Activated CD4-positive, CD25-positive, alpha-beta regulatory T cell treated with anti-CD3 and anti-CD28 coated beads, Interleukin-2, amount 50 U/mL, for 24 hours (primary cell): ENCODE measurements at regions not wholly inside any gene's neighbourhood (a gene's known extent, or its start where the extent isn't known, plus 50 kb on each side); places are given as distances from the start of the nearest gene placed in this dataset.

Source experiments
- ATAC-seq, 2 donors: fragments of 150-1000 bp; cut with Tn5 transposase; one replicate each; pipeline ENCODE4 v1.10.0; 2021; ENCODE audit warnings: mild to moderate bottlenecking in 1 of 2, moderate library complexity in 1 of 2

DNA sequence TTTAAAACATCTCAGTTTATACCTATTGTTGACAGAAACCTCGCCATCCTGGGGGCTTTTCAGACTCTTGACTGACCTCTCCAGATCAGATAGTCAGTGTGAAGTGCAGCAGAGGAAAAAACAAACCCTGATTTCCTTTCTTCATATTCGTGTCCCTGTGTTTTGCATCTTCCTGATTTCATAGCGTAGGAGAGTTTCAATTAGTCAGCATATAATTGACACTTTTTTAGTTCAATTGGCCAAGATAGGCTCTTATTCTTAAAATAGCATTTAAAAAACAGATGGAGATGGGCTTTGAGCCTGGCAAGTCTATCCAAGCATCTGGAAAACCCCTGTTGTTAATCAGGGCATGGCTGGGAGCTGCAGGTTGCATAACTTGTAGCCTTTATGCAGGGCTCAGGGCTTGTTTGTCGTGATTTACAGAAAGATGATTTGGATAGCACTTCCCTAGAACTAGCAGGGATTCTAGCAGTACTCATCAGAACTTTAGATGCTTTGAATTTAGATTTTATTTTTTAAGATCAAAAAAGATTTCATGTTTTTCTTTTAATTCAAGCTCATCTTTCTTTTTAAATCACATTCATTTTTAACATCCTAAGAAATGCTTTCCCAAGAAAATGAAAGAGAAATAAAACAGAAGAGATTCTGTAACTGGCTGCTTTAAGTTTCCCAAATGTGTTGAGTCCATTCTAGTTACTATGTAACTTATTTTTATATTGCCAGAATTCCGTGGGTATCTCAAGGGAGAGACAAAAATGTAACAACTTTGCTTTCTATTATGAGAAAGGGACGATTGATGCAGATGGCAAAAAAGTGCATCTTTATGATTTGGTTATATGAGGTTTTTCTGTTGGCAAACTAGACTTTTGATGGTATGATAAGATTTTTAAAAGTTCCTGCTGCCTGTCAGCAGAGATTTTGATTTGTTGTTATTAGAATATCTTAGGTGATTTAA is 270.8 kb upstream of the FZD8 start:
- ATAC-seq = no peak

- ATAC-seq = no peak
Measured at GRCh38 chr10:35911954-35912353, 269.9 kb upstream of the FZD8 start.

- no peak for ATAC-seq
Measured at GRCh38 chr10:35911233-35911632, 269.1 kb upstream of the FZD8 start.

GRCh38 chr10:35910234-35910633 is 268.1 kb upstream of the FZD8 start:
- ATAC-seq = no peak

GRCh38 chr10:35909121-35909720 is 267.1 kb upstream of the FZD8 start:
- no peak for ATAC-seq

- ATAC-seq = no peak
Measured at GRCh38 chr10:35908451-35908850, 266.4 kb upstream of the FZD8 start.

DNA sequence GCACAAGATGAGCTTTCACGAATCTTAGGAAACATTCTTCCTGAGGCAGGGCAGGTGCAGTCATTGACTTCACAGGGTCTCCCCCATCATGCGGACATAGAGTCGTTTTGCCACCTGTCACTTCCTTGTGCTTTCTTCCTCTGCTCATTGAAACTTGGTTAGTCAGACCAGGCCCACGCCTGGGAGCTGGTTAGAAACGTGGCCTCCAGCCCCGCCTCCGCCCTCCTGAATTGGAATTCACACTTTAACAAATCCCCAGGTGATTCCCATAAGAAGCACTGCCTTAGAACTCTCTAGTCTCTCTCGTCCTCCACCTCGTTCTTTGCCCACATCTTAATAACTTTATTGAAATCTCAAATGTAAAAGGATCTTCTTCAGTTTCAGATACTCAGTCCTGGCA is 265.5 kb upstream of the FZD8 start:
- ATAC-seq = no peak

GRCh38 chr10:35906155-35906554 is 264.1 kb upstream of the FZD8 start:
- ATAC-seq = no peak

GRCh38 chr10:35903021-35903420 is 260.9 kb upstream of the FZD8 start:
- ATAC-seq = no peak

- ATAC-seq = no peak
Measured at GRCh38 chr10:35898716-35899440, 256.8 kb upstream of the FZD8 start.

DNA sequence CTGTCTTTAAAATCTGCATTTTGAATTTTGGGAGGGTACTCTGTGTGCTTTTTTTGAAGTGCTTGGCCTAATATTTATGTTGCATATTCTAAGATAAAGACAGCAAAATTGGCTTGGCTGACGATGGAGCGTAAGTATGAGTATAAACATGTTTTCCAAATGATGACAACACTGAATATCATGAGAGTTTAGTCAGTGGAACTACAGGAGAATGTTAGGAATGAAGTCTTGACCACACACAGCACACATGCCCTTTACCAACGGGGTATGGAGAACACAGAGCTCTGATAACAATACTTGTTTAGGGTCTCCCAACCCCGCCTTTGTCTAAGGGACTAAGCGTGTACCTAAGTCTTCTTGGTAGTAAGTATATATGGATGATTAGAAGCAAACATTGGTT is 253.9 kb upstream of the FZD8 start:
- ATAC-seq = no peak

DNA sequence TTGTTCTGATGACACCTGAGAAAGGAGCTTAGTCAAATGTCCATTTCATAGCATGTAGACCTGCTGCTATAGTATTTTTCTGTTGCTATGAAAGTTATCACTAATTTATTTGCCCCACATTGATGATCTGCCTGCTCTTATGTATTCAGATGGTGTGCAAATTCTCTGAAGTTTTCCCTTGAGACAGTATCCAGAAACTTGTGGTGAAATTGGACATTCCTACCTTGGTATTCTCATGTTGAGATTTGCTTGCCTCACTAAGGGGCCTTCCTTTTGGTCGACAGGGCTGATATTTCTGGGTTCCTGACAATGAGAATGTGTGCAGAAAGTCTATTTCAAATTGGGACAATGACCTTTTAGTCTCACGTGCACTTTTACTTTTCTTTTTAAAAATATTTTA is 253.2 kb upstream of the FZD8 start:
- ATAC-seq = no peak

DNA sequence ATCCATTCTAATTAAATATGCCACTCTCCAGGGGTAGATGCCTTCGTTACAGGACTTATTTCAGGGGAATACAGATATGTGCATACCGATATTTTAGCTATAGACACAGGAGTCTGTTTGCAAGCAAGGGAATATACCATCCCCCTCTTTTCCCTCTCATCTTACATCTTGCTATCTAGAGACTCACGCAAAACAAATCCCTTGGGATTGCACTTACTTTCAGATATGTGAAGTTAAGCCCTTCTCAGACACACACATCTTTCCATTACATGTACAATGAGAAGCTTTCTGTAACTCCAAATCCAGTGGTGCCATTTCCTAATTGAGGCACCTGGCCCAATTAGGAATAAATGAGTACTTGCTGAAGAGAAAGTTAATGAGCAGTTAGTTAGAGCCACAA is 250.4 kb upstream of the FZD8 start:
- ATAC-seq = no peak

GRCh38 chr10:35890676-35891495 is 248.8 kb upstream of the FZD8 start:
- no peak for ATAC-seq

DNA sequence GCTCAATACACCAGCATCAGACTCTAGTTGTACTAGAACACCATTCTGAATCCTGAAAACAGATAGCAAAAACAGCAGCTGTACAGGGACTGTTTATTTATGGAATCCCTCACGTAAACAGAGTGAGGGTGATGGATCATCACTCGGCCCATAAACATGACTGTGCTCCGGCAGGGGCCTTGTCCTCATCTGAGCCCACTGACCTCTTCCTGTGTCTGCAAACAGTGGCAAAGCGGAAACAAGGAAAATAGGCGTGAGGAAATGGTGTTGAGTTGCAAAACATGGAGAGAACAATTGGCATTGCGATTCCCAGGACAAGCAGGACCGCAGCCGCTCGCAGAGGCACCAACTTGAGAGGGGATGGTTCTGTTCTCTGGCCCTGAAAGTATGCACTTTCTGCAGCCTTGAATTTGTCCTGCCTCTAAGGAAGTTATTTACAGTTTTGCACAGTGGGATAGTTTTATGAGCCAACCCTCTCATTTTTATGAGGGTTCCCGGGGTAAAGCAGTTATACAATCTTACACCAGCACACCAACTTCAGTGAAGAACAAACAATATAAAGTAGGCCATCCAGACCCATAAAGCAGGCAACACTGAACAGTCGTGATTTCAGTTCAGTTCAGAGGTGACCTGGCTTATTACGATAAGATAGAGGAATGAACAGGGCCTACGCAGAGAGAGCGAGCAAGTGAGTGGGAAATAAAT is 248.0 kb upstream of the FZD8 start:
- no peak for ATAC-seq

DNA sequence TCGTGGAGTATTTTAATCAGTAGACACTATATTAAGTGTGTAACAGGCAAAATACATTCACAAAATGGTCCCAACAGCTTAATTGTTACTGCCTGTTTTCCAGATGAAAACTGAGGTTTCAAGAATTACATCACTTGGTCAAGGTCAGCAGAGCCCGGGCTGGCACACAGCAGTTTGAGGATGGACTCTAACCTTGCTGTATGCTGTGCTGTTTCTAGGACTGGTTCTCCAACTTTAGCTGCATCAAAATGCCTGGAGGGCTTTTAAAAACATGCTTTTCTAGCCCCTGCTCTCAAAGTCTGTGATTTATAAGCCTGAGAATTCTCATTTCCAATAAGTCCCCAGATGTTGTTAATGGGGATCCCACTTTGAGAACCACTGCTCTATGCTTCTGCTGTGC is 247.1 kb upstream of the FZD8 start:
- no peak for ATAC-seq

GRCh38 chr10:35888400-35888799 is 246.3 kb upstream of the FZD8 start:
- ATAC-seq = no peak

DNA sequence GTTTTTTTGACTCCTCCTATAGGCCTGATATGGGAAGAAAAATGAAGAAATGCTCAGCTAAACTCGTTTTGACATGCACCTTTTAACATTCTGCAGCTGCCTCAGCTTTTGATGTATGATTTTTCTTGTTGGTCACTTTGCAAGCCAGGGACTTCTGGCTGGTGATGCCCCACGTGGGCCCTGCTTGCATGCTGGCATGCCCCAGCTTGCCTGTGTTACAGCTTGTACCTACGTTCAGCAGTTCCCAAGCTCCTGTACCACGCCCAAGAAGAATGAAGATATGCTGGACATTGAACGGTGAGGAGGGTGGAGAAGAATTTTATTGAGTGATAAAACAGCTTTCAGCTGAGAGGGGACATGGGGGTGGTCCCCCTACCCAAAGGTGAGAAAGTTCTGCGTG is 245.6 kb upstream of the FZD8 start:
- no peak for ATAC-seq

DNA sequence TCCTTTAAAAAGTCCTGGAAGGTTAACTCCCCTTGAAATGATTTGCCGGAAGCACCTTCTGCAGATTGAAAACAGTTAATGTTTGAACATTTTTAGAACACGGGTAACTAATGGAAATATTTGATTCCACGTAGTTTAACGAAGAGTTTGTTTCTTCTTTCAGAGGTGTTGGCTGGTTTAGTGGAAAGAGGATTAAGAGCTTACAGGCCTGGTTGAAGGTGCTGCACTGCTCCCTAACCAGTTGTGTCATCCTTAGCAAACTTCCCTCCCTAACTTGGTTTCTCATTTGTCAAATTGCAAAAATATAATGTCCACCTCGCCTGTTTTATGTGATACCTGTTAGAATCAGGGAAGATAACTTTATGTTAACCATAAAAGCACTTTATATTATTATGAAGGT is 243.0 kb upstream of the FZD8 start:
- ATAC-seq = no peak

DNA sequence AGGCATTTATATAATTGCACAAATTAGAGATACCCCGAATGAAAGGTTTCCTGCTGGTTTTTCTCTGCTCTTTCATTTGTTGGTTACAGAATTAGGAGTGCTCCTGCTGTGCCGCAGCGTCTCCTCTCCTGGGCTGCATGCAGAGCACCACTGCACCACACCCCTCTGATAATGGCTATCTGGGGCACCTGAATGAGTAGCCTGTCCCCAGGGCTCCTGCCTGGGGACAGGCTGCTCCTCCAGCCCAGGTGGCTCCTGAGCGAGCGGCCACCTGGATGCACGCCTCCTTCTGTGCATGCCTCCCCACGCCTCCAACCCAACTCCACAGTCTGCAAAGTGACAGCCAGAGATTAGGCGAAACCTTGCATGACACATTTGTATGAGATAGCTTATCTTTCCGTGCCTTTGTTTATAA is 242.6 kb upstream of the FZD8 start:
- no peak for ATAC-seq

- ATAC-seq = no peak
Measured at GRCh38 chr10:35882422-35883150, 240.5 kb upstream of the FZD8 start.
